Choroid plexus epithelial cell (primary cell): ENCODE measurements at regions not wholly inside any gene's neighbourhood (a gene's known extent, or its start where the extent isn't known, plus 50 kb on each side); places are given as distances from the start of the nearest gene placed in this dataset.

Source experiments
- DNase-seq: peaks from one replicate; pipeline ENCODE4 v3.0.0-alpha.2; 2010; ENCODE audit warnings: low read depth
- H3K4me3 ChIP-seq: 2 replicates; pipeline ENCODE4 v1.5.1; 2011; ENCODE audit warnings: low read depth, mild to moderate bottlenecking, control low read depth, low read length, moderate library complexity
- CTCF ChIP-seq: conservative IDR thresholded peaks from 2 replicates; pipeline ENCODE4 v1.5.1; 2011; ENCODE audit warnings: low read depth, mild to moderate bottlenecking, control low read depth, inconsistent platforms, low read length, moderate library complexity

GRCh38 chr2:37816036-37816435, 109.1 kb upstream of the RMDN2 start:
- TF ChIP-seq CTCF = no peak
- DNase-seq = no peak
- no peak overlapping the region for H3K4me3 ChIP-seq

GRCh38 chr2:37816686-37817085, 108.4 kb upstream of the RMDN2 start:
- no peak for DNase-seq
- TF ChIP-seq CTCF = no peak
- no peak overlapping the region for H3K4me3 ChIP-seq

GRCh38 chr2:37819186-37819585, 105.9 kb upstream of the RMDN2 start:
- no peak overlapping the region for H3K4me3 ChIP-seq
- no peak for TF ChIP-seq CTCF
- peak; percentile 80 for DNase-seq

GRCh38 chr2:37820471-37820986, 104.6 kb upstream of the RMDN2 start:
- no peak for DNase-seq
- no peak for TF ChIP-seq CTCF
- H3K4me3 ChIP-seq = no peak overlapping the region

GRCh38 chr2:37825586-37825985, 99.5 kb upstream of the RMDN2 start:
- no peak for DNase-seq
- TF ChIP-seq CTCF = no peak
- H3K4me3 ChIP-seq = no peak overlapping the region

GRCh38 chr2:37826611-37827010, 98.5 kb upstream of the RMDN2 start:
- DNase-seq = no peak
- no peak overlapping the region for H3K4me3 ChIP-seq
- TF ChIP-seq CTCF = no peak

GRCh38 chr2:37827455-37827854, 97.6 kb upstream of the RMDN2 start:
- DNase-seq = no peak
- no peak for TF ChIP-seq CTCF
- H3K4me3 ChIP-seq = no peak overlapping the region
